ENCODE measurements at regions not wholly inside any gene's neighbourhood (a gene's known extent, or its start where the extent isn't known, plus 50 kb on each side); places are given as distances from the start of the nearest gene placed in this dataset.
A peak's percentile ranks its signal among the peaks of the same experiment; 100 is the strongest.

DNA sequence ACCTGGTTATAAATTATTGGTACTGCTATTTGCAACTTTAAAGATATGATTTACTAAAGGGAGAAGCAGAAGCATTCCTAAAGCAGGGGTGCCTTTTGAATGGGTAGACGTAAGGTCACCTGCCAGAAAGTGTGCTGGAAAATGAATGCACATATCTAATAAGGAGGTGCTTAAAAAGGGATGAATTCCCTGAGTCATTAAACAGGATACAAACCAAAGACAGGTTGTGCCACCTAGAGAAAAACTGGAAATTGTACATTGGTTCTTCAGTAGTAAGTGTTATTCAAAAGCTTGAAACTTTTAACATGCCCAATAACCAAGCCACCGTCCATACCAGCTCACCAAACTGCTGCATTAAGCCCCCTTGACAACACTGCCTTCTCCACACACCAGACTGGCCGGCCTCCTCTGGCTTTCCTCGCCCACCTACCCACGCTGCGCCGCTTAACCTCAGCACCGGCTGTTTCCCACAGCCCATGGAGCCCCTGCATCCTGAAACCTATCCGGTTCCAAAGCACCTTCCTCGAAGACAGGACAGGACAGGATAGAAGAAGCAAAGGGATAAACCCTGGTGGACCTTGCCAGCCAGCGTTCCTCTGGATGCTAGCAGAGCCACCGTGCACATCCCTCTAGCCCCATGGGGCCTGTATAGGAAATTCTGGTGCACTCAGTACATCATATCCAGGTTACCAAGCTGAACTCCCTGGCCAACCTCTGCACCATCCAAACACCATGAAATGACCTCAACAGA lies 201.5 kb upstream of the CAND1 start:
- Mint-ChIP-seq H3K36me3 (no peaks in the 10 kb centered on the region), H3K4me1 (peaks cover 23% of the 10 kb centered on the region), H3K4me3 (peak overlapping the region; percentile 94), H3K9me3 (no peaks in the 10 kb centered on the region), H3K27ac (no peak overlapping the region), H3K27me3 (ENCODE audit: low read depth) (peaks cover 16% of the 10 kb centered on the region)
- no peak for DNase-seq (ENCODE audit: low spot score)
- ChIA-PET CTCF (interaction anchor here (1.1 to 2.5 kb wide), 3 partner anchors 22 to 155 kb away, joined by 4 to 8 read pairs (median 6); no protein-coding TSS in a partner anchor), POLR2A (no interaction called here)
- TF ChIP-seq, protein P1, sequence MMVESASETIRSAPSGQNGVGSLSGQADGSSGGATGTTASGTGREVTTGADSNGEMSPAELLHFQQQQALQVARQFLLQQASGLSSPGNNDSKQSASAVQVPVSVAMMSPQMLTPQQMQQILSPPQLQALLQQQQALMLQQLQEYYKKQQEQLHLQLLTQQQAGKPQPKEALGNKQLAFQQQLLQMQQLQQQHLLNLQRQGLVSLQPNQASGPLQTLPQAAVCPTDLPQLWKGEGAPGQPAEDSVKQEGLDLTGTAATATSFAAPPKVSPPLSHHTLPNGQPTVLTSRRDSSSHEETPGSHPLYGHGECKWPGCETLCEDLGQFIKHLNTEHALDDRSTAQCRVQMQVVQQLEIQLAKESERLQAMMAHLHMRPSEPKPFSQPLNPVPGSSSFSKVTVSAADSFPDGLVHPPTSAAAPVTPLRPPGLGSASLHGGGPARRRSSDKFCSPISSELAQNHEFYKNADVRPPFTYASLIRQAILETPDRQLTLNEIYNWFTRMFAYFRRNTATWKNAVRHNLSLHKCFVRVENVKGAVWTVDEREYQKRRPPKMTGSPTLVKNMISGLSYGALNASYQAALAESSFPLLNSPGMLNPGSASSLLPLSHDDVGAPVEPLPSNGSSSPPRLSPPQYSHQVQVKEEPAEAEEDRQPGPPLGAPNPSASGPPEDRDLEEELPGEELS (CRISPR knock-in tag; IDR thresholded peaks at IDR 0.05), result no peak
- TF ChIP-seq, protein P2, sequence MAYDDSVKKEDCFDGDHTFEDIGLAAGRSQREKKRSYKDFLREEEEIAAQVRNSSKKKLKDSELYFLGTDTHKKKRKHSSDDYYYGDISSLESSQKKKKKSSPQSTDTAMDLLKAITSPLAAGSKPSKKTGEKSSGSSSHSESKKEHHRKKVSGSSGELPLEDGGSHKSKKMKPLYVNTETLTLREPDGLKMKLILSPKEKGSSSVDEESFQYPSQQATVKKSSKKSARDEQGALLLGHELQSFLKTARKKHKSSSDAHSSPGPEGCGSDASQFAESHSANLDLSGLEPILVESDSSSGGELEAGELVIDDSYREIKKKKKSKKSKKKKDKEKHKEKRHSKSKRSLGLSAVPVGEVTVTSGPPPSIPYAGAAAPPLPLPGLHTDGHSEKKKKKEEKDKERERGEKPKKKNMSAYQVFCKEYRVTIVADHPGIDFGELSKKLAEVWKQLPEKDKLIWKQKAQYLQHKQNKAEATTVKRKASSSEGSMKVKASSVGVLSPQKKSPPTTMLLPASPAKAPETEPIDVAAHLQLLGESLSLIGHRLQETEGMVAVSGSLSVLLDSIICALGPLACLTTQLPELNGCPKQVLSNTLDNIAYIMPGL (CRISPR knock-in tag; IDR thresholded peaks at IDR 0.05), result no peak
- TF ChIP-seq TEAD1 (CRISPR knock-in tag; IDR thresholded peaks at IDR 0.05) (no peak), KAT7 (CRISPR knock-in tag; IDR thresholded peaks at IDR 0.05; ENCODE audit: borderline replicate concordance) (no peak)
- TF ChIP-seq, protein P3, sequence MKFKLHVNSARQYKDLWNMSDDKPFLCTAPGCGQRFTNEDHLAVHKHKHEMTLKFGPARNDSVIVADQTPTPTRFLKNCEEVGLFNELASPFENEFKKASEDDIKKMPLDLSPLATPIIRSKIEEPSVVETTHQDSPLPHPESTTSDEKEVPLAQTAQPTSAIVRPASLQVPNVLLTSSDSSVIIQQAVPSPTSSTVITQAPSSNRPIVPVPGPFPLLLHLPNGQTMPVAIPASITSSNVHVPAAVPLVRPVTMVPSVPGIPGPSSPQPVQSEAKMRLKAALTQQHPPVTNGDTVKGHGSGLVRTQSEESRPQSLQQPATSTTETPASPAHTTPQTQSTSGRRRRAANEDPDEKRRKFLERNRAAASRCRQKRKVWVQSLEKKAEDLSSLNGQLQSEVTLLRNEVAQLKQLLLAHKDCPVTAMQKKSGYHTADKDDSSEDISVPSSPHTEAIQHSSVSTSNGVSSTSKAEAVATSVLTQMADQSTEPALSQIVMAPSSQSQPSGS (CRISPR knock-in tag; IDR thresholded peaks at IDR 0.05; ENCODE audit: borderline replicate concordance, low read depth), result no peak
- peak; percentile 1; the same call in 1 of the 2 replicates for ATAC-seq

DNA sequence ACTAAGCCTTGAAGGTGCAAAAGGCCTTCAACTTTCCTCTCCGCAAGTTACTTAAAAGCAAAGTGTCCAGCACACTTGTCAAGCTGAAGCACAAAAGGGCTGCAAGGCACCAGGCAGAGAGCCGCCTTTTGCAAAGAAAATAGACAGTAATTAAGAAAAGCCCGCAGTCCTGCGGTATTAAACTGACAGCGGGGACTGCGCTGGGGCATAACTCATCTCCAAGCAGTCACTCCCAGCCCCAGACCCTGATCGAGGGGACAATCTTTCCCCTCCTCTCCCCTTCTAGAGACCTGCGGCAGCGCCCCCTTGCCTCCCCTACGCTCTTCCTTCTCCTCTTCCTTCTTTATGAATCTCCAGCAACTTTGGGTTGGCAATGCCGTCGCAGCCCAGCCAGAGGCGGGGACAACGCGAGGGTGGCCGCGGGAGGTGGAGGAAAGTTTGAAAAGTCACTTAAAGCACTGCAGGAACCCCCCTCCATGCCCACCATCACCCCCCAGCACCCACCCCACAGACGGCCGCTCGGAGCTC lies 200.9 kb upstream of the CAND1 start:
- POLR2A ChIA-PET, result interaction anchor here (0.6 kb wide), 1 partner anchor 1660 kb away, joined by 4 read pairs; no protein-coding TSS in a partner anchor
- CTCF ChIA-PET, result interaction anchor here (0.6 to 2.5 kb wide), 10 partner anchors 23 to 1494 kb away, joined by 3 to 8 read pairs (median 3); no protein-coding TSS in a partner anchor
- H3K4me1 Mint-ChIP-seq, result peaks cover 23% of the 10 kb centered on the region
- peak overlapping the region; percentile 94 for H3K4me3 Mint-ChIP-seq
- DNase-seq (ENCODE audit: low spot score) (peak; percentile 48), ATAC-seq (peak; percentile 54)
- H3K9me3 Mint-ChIP-seq, result no peaks in the 10 kb centered on the region
- no peaks in the 10 kb centered on the region for H3K36me3 Mint-ChIP-seq
- peaks cover 16% of the 10 kb centered on the region for H3K27me3 Mint-ChIP-seq (ENCODE audit: low read depth)
- H3K27ac Mint-ChIP-seq, result peak overlapping the region; percentile 65; the same call in 1 of the 2 replicates
- TF ChIP-seq ZNF263 (CRISPR knock-in tag; IDR thresholded peaks at IDR 0.05; ENCODE audit: low read depth) (no peak), MXD4 (CRISPR knock-in tag; IDR thresholded peaks at IDR 0.05; ENCODE audit: borderline replicate concordance) (no peak), ZNF671 (CRISPR knock-in tag; IDR thresholded peaks at IDR 0.05) (no peak), NFE2L1 (CRISPR knock-in tag; IDR thresholded peaks at IDR 0.05) (no peak), HMGA2 (CRISPR knock-in tag; IDR thresholded peaks at IDR 0.05) (no peak), ATF1 (CRISPR knock-in tag; IDR thresholded peaks at IDR 0.05) (no peak), TEAD1 (CRISPR knock-in tag; IDR thresholded peaks at IDR 0.05) (no peak), ZNF423 (CRISPR knock-in tag; IDR thresholded peaks at IDR 0.05) (no peak), KAT7 (CRISPR knock-in tag; IDR thresholded peaks at IDR 0.05; ENCODE audit: borderline replicate concordance) (no peak), NFYB (CRISPR knock-in tag; conservative IDR thresholded peaks at IDR 0.05; ENCODE audit: low read depth) (no peak), ZNF396 (CRISPR knock-in tag; IDR thresholded peaks at IDR 0.05; ENCODE audit: borderline replicate concordance) (no peak), CREM (CRISPR knock-in tag; IDR thresholded peaks at IDR 0.05) (no peak), NR3C1 (CRISPR knock-in tag; conservative IDR thresholded peaks at IDR 0.05; ENCODE audit: low read depth) (no peak)
- TF ChIP-seq, protein P4, sequence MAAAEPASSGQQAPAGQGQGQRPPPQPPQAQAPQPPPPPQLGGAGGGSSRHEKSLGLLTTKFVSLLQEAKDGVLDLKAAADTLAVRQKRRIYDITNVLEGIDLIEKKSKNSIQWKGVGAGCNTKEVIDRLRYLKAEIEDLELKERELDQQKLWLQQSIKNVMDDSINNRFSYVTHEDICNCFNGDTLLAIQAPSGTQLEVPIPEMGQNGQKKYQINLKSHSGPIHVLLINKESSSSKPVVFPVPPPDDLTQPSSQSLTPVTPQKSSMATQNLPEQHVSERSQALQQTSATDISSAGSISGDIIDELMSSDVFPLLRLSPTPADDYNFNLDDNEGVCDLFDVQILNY (CRISPR knock-in tag; IDR thresholded peaks at IDR 0.05), result no peak
- TF ChIP-seq, protein P2 (CRISPR knock-in tag; IDR thresholded peaks at IDR 0.05), result no peak
- TF ChIP-seq, protein P5, sequence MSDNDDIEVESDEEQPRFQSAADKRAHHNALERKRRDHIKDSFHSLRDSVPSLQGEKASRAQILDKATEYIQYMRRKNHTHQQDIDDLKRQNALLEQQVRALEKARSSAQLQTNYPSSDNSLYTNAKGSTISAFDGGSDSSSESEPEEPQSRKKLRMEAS (CRISPR knock-in tag; IDR thresholded peaks at IDR 0.05), result no peak
- TF ChIP-seq, protein P6, sequence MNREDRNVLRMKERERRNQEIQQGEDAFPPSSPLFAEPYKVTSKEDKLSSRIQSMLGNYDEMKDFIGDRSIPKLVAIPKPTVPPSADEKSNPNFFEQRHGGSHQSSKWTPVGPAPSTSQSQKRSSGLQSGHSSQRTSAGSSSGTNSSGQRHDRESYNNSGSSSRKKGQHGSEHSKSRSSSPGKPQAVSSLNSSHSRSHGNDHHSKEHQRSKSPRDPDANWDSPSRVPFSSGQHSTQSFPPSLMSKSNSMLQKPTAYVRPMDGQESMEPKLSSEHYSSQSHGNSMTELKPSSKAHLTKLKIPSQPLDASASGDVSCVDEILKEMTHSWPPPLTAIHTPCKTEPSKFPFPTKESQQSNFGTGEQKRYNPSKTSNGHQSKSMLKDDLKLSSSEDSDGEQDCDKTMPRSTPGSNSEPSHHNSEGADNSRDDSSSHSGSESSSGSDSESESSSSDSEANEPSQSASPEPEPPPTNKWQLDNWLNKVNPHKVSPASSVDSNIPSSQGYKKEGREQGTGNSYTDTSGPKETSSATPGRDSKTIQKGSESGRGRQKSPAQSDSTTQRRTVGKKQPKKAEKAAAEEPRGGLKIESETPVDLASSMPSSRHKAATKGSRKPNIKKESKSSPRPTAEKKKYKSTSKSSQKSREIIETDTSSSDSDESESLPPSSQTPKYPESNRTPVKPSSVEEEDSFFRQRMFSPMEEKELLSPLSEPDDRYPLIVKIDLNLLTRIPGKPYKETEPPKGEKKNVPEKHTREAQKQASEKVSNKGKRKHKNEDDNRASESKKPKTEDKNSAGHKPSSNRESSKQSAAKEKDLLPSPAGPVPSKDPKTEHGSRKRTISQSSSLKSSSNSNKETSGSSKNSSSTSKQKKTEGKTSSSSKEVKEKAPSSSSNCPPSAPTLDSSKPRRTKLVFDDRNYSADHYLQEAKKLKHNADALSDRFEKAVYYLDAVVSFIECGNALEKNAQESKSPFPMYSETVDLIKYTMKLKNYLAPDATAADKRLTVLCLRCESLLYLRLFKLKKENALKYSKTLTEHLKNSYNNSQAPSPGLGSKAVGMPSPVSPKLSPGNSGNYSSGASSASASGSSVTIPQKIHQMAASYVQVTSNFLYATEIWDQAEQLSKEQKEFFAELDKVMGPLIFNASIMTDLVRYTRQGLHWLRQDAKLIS (CRISPR knock-in tag; IDR thresholded peaks at IDR 0.05; ENCODE audit: borderline replicate concordance), result no peak
